Mammary epithelial cell (primary cell): ENCODE measurements at regions not wholly inside any gene's neighbourhood (a gene's known extent, or its start where the extent isn't known, plus 50 kb on each side); places are given as distances from the start of the nearest gene placed in this dataset.

Source experiments
- CTCF ChIP-seq, 2 donors: IDR thresholded peaks in 1 of 2; conservative IDR thresholded peaks in 1 of 2; 2 replicates each; pipeline ENCODE4 v1.5.1; 2011 to 2012; ENCODE audit warnings: inconsistent platforms in 2 of 2, low read length in 2 of 2, mild to moderate bottlenecking in 2 of 2, control low read depth in 1 of 2, low read depth in 1 of 2; ENCODE audit not compliant: insufficient read depth in 1 of 2; ENCODE audit errors: extremely low read depth in 1 of 2
- EZH2 ChIP-seq: IDR thresholded peaks from 2 replicates; pipeline ENCODE4 v1.6.1; 2012; ENCODE audit warnings: low read length, inconsistent platforms, borderline replicate concordance

DNA sequence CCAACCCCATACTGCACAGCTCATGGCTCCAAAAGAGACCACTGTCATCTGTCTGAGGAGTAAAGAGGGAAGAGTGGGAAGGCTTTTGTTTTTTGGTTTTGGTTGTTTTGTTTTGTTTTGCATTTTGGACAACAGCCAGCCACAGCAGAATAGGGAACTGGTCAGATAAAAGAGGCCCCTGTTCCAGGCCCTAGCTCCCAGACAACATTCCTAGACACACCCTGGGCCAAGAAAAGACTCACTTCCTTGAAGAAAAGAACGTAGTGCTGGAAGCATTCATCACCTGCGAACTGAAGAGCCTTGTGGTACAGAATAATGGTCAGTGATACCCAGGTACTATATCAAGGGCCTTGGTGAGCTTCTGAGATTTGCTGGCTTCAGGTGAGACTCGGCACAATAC lies 619.4 kb upstream of the SPANXN1 start:
- TF ChIP-seq CTCF (conservative IDR thresholded peaks at IDR 0.05 in 1 of 2, IDR thresholded peaks at IDR 0.05 in 1 of 2; ENCODE audit: extremely low read depth in 1 of 2, insufficient read depth in 1 of 2, low read depth in 1 of 2, low read length in 2 of 2) (no peak), EZH2 (no peak)
